Natural killer cell treated with Interleukin-12 subunit alpha and Interleukin-12 subunit beta and Interleukin-15 and Interleukin-18, amount 100 ng/mL, for 72 hours (primary cell): ENCODE measurements at regions not wholly inside any gene's neighbourhood (a gene's known extent, or its start where the extent isn't known, plus 50 kb on each side); places are given as distances from the start of the nearest gene placed in this dataset.
"Not testable (repeated sequence)": the region's sequence is repeated elsewhere in the genome, so short reads cannot be mapped to it uniquely, and the experiment has no call there.

Source experiments
- ATAC-seq, 2 donors: fragments of 150-1000 bp; cut with Tn5 transposase in 1 of 2; sonication (Bioruptor Pico), chemical (Tn5 transposase) in 1 of 2; 2 replicates each; pipeline ENCODE4 v1.10.0; 2021
- DNase-seq: peaks from one replicate; pipeline ENCODE4 v3.0.0; 2022; ENCODE audit warnings: low spot score
- H3K27ac Mint-ChIP-seq, 2 donors: 1 replicate in 1 of 2; 2 replicates in 1 of 2; pipeline ENCODE4 v1.8.0; 2022; ENCODE audit warnings: mixed read lengths in 2 of 2, mild to moderate bottlenecking in 1 of 2, moderate library complexity in 1 of 2
- H3K27me3 Mint-ChIP-seq, 2 donors: 1 replicate in 1 of 2; 2 replicates in 1 of 2; pipeline ENCODE4 v1.8.0; 2022; ENCODE audit warnings: mixed read lengths in 2 of 2
- H3K36me3 Mint-ChIP-seq: one replicate; pipeline ENCODE4 v1.8.0; 2022; ENCODE audit warnings: mixed read lengths
- H3K4me1 Mint-ChIP-seq, 2 donors: 1 replicate in 1 of 2; 2 replicates in 1 of 2; pipeline ENCODE4 v1.8.0; 2022; ENCODE audit warnings: low read depth in 2 of 2, mixed read lengths in 2 of 2, mild to moderate bottlenecking in 1 of 2
- H3K4me3 Mint-ChIP-seq: one replicate; pipeline ENCODE4 v1.8.0; 2022; ENCODE audit warnings: mixed read lengths
- H3K9me3 Mint-ChIP-seq: 2 replicates; pipeline ENCODE4 v1.8.0; 2022; ENCODE audit warnings: mixed read lengths

- DNase-seq, result no peak
- H3K4me3 Mint-ChIP-seq, result no peak overlapping the region
- H3K36me3 Mint-ChIP-seq, result no peaks in the 10 kb centered on the region
- peaks cover 16 to 21% of the 10 kb centered on the region in 2 donors for H3K27me3 Mint-ChIP-seq
- no peak for ATAC-seq
- H3K4me1 Mint-ChIP-seq, result no peaks in the 10 kb centered on the region
- H3K9me3 Mint-ChIP-seq, result no peaks in the 10 kb centered on the region
- H3K27ac Mint-ChIP-seq, result no peak overlapping the region
Observed at GRCh38 chr12:94845110-94845509, 158.4 kb downstream of the NDUFA12 start.

GRCh38 chr12:94844452-94844851 is 159.0 kb downstream of the NDUFA12 start:
- ATAC-seq, result no peak
- peaks cover 16 to 21% of the 10 kb centered on the region in 2 donors for H3K27me3 Mint-ChIP-seq
- H3K4me3 Mint-ChIP-seq, result no peak overlapping the region
- no peak overlapping the region for H3K27ac Mint-ChIP-seq
- DNase-seq, result no peak
- H3K9me3 Mint-ChIP-seq, result no peaks in the 10 kb centered on the region
- H3K36me3 Mint-ChIP-seq, result no peaks in the 10 kb centered on the region
- no peaks in the 10 kb centered on the region for H3K4me1 Mint-ChIP-seq

- no peaks in the 10 kb centered on the region for H3K36me3 Mint-ChIP-seq
- ATAC-seq, result no peak
- H3K27ac Mint-ChIP-seq, result no peak overlapping the region
- DNase-seq, result no peak
- no peaks in the 10 kb centered on the region for H3K9me3 Mint-ChIP-seq
- no peak overlapping the region for H3K4me3 Mint-ChIP-seq
- peaks cover 13 to 20% of the 10 kb centered on the region in 2 donors for H3K27me3 Mint-ChIP-seq
- no peaks in the 10 kb centered on the region for H3K4me1 Mint-ChIP-seq
Observed at GRCh38 chr12:94841904-94842610, 161.4 kb downstream of the NDUFA12 start.

- ATAC-seq (no peak), DNase-seq (no peak)
- H3K36me3 Mint-ChIP-seq, result no peaks in the 10 kb centered on the region
- no peak overlapping the region for H3K4me3 Mint-ChIP-seq
- peaks cover 13 to 20% of the 10 kb centered on the region in 2 donors for H3K27me3 Mint-ChIP-seq
- H3K9me3 Mint-ChIP-seq, result no peaks in the 10 kb centered on the region
- no peaks in the 10 kb centered on the region for H3K4me1 Mint-ChIP-seq
- no peak overlapping the region for H3K27ac Mint-ChIP-seq
Observed at GRCh38 chr12:94841177-94841576, 162.3 kb downstream of the NDUFA12 start.

GRCh38 chr12:94839347-94839746 is 164.2 kb downstream of the NDUFA12 start:
- Mint-ChIP-seq H3K27me3 (peaks cover 10 to 17% of the 10 kb centered on the region in 2 donors), H3K27ac (no peak overlapping the region)

GRCh38 chr12:94836952-94837670 is 166.4 kb downstream of the NDUFA12 start:
- H3K27ac Mint-ChIP-seq, H3K4me3 Mint-ChIP-seq, H3K9me3 Mint-ChIP-seq, H3K36me3 Mint-ChIP-seq, ATAC-seq, DNase-seq, H3K27me3 Mint-ChIP-seq, H3K4me1 Mint-ChIP-seq: not testable (repeated sequence)

More at GRCh38 chr12:94839347-94839746, 164.2 kb downstream of the NDUFA12 start:
- H3K9me3 Mint-ChIP-seq, result no peaks in the 10 kb centered on the region
- ATAC-seq, result no peak
- H3K4me1 Mint-ChIP-seq, result no peaks in the 10 kb centered on the region
- no peaks in the 10 kb centered on the region for H3K36me3 Mint-ChIP-seq
- DNase-seq, result no peak
- no peak overlapping the region for H3K4me3 Mint-ChIP-seq

- ATAC-seq (peak in 1 of 2 donors; percentile 29), DNase-seq (no peak)
- H3K4me1 Mint-ChIP-seq, result peaks cover 10 to 11% of the 10 kb centered on the region in 2 donors
- no peaks in the 10 kb centered on the region for H3K9me3 Mint-ChIP-seq
- H3K27me3 Mint-ChIP-seq, result peaks cover 3 to 6% of the 10 kb centered on the region in 2 donors
- no peak overlapping the region for H3K27ac Mint-ChIP-seq
- H3K4me3 Mint-ChIP-seq, result no peak overlapping the region
- H3K36me3 Mint-ChIP-seq, result no peaks in the 10 kb centered on the region
Observed at GRCh38 chr12:94834036-94834625, 169.4 kb downstream of the NDUFA12 start.

- H3K4me3 Mint-ChIP-seq, result no peak overlapping the region
- H3K9me3 Mint-ChIP-seq, result peaks cover 1% of the 10 kb centered on the region
- peaks cover 10 to 11% of the 10 kb centered on the region in 2 donors for H3K4me1 Mint-ChIP-seq
- DNase-seq (no peak), ATAC-seq (no peak)
- no peaks in the 10 kb centered on the region for H3K36me3 Mint-ChIP-seq
- no peak overlapping the region for H3K27ac Mint-ChIP-seq
- H3K27me3 Mint-ChIP-seq, result no peaks in the 10 kb centered on the region
Observed at GRCh38 chr12:94832780-94833681, 170.5 kb downstream of the NDUFA12 start.

- Mint-ChIP-seq H3K4me1 (peaks cover 10 to 11% of the 10 kb centered on the region in 2 donors), H3K9me3 (peaks cover 6% of the 10 kb centered on the region), H3K4me3 (no peak overlapping the region), H3K36me3 (no peaks in the 10 kb centered on the region), H3K27ac (peak overlapping the region in 1 of 2 donors; percentile 56), H3K27me3 (no peaks in the 10 kb centered on the region)
- ATAC-seq, result no peak
- no peak for DNase-seq
Observed at GRCh38 chr12:94832105-94832504, 171.4 kb downstream of the NDUFA12 start.

- ATAC-seq, result peak; percentile 67 to 78
- Mint-ChIP-seq H3K27ac (peak overlapping the region; percentile 56 to 72), H3K27me3 (peaks cover 0 to 3% of the 10 kb centered on the region in 2 donors), H3K9me3 (peaks cover 6% of the 10 kb centered on the region), H3K36me3 (no peaks in the 10 kb centered on the region), H3K4me1 (peaks cover 10 to 11% of the 10 kb centered on the region in 2 donors), H3K4me3 (peak overlapping the region; percentile 57)
- DNase-seq, result no peak
Observed at GRCh38 chr12:94831081-94831751, 172.3 kb downstream of the NDUFA12 start.

- Mint-ChIP-seq H3K4me3 (no peak overlapping the region), H3K9me3 (peaks cover 6% of the 10 kb centered on the region), H3K36me3 (peaks cover 5% of the 10 kb centered on the region), H3K27me3 (peaks cover 3 to 10% of the 10 kb centered on the region in 2 donors), H3K4me1 (peaks cover 10 to 11% of the 10 kb centered on the region in 2 donors), H3K27ac (peak overlapping the region in 1 of 2 donors; percentile 34)
- no peak for DNase-seq
- no peak for ATAC-seq
Observed at GRCh38 chr12:94829552-94829951, 173.9 kb downstream of the NDUFA12 start.

GRCh38 chr12:94819011-94819410 is 168.7 kb upstream of the TMCC3 start:
- Mint-ChIP-seq H3K36me3 (peaks cover 3% of the 10 kb centered on the region), H3K27me3 (peaks cover 3 to 6% of the 10 kb centered on the region in 2 donors)

GRCh38 chr12:94817695-94818075 is 167.3 kb upstream of the TMCC3 start:
- peaks cover 16% of the 10 kb centered on the region for H3K36me3 Mint-ChIP-seq

More at GRCh38 chr12:94819011-94819410, 168.7 kb upstream of the TMCC3 start:
- Mint-ChIP-seq H3K9me3 (peaks cover 1% of the 10 kb centered on the region), H3K4me3 (no peak overlapping the region), H3K4me1 (no peaks in the 10 kb centered on the region), H3K27ac (peak overlapping the region in 1 of 2 donors; percentile 16)
- ATAC-seq (no peak), DNase-seq (no peak)

More at GRCh38 chr12:94817695-94818075, 167.3 kb upstream of the TMCC3 start:
- ATAC-seq (no peak), DNase-seq (no peak)
- Mint-ChIP-seq H3K27me3 (no peaks in the 10 kb centered on the region), H3K9me3 (peaks cover 11% of the 10 kb centered on the region), H3K4me3 (no peak overlapping the region), H3K27ac (no peak overlapping the region), H3K4me1 (no peaks in the 10 kb centered on the region)
